ENCODE measurements at regions not wholly inside any gene's neighbourhood (a gene's known extent, or its start where the extent isn't known, plus 50 kb on each side); places are given as distances from the start of the nearest gene placed in this dataset.

- no peak for TF ChIP-seq CTCF (IDR thresholded peaks at IDR 0.05; ENCODE audit: borderline replicate concordance, extremely low read depth, insufficient read depth)
- H3K9ac ChIP-seq (ENCODE audit: low read length in 3 of 3), result no peak overlapping the region
- no peaks in the 10 kb centered on the region for H3K27me3 ChIP-seq (ENCODE audit: control insufficient read depth, insufficient read depth, low read length)
- H3K36me3 ChIP-seq (ENCODE audit: control insufficient read depth in 2 of 3, insufficient read depth in 3 of 3, low read length in 3 of 3), result no peaks in the 10 kb centered on the region
- no peak for DNase-seq
- no peak overlapping the region for H3K4me3 ChIP-seq (ENCODE audit: low read length in 3 of 3)
- no peaks in the 10 kb centered on the region for H3K4me1 ChIP-seq (ENCODE audit: control insufficient read depth in 2 of 3, insufficient read depth in 2 of 3, low read depth in 1 of 3, low read length in 3 of 3)
- H3K27ac ChIP-seq (ENCODE audit: low read depth in 2 of 2, low read length in 2 of 2), result no peak overlapping the region
- intact Hi-C loops (cut with DNase I), result no loop called here
- no peak for FAIRE-seq
- H3K9me3 ChIP-seq (ENCODE audit: control insufficient read depth in 2 of 3, insufficient read depth in 1 of 3, low read length in 3 of 3), result no peaks in the 10 kb centered on the region
These were observed 565.3 kb upstream of the ZNF804A start for GRCh38 chr2:184032983-184033382.

- FAIRE-seq, result no peak
These were observed 561.1 kb upstream of the ZNF804A start for GRCh38 chr2:184037273-184037672.

GRCh38 chr2:184039493-184039892, 558.8 kb upstream of the ZNF804A start:
- H3K4me3 ChIP-seq (ENCODE audit: low read length in 3 of 3), result no peak overlapping the region
- no peak for TF ChIP-seq CTCF (IDR thresholded peaks at IDR 0.05; ENCODE audit: borderline replicate concordance, extremely low read depth, insufficient read depth)
- H3K9me3 ChIP-seq (ENCODE audit: control insufficient read depth in 2 of 3, insufficient read depth in 1 of 3, low read length in 3 of 3), result no peaks in the 10 kb centered on the region
- intact Hi-C loops (cut with DNase I), result no loop called here
- H3K9ac ChIP-seq (ENCODE audit: low read length in 3 of 3), result no peak overlapping the region
- H3K27me3 ChIP-seq (ENCODE audit: control insufficient read depth, insufficient read depth, low read length), result no peaks in the 10 kb centered on the region
- H3K36me3 ChIP-seq (ENCODE audit: control insufficient read depth in 2 of 3, insufficient read depth in 3 of 3, low read length in 3 of 3), result no peaks in the 10 kb centered on the region
- H3K27ac ChIP-seq (ENCODE audit: low read depth in 2 of 2, low read length in 2 of 2), result no peak overlapping the region
- FAIRE-seq (no peak), DNase-seq (no peak)
- no peaks in the 10 kb centered on the region for H3K4me1 ChIP-seq (ENCODE audit: control insufficient read depth in 2 of 3, insufficient read depth in 2 of 3, low read depth in 1 of 3, low read length in 3 of 3)

More at GRCh38 chr2:184037273-184037672, 561.1 kb upstream of the ZNF804A start:
- no peaks in the 10 kb centered on the region for H3K9me3 ChIP-seq (ENCODE audit: control insufficient read depth in 2 of 3, insufficient read depth in 1 of 3, low read length in 3 of 3)
- H3K27ac ChIP-seq (ENCODE audit: low read depth in 2 of 2, low read length in 2 of 2), result no peak overlapping the region
- H3K4me1 ChIP-seq (ENCODE audit: control insufficient read depth in 2 of 3, insufficient read depth in 2 of 3, low read depth in 1 of 3, low read length in 3 of 3), result no peaks in the 10 kb centered on the region
- no peak for DNase-seq
- H3K9ac ChIP-seq (ENCODE audit: low read length in 3 of 3), result no peak overlapping the region
- H3K27me3 ChIP-seq (ENCODE audit: control insufficient read depth, insufficient read depth, low read length), result no peaks in the 10 kb centered on the region
- intact Hi-C loops (cut with DNase I), result no loop called here
- H3K36me3 ChIP-seq (ENCODE audit: control insufficient read depth in 2 of 3, insufficient read depth in 3 of 3, low read length in 3 of 3), result no peaks in the 10 kb centered on the region
- no peak overlapping the region for H3K4me3 ChIP-seq (ENCODE audit: low read length in 3 of 3)
- no peak for TF ChIP-seq CTCF (IDR thresholded peaks at IDR 0.05; ENCODE audit: borderline replicate concordance, extremely low read depth, insufficient read depth)

GRCh38 chr2:184040230-184040629, 558.1 kb upstream of the ZNF804A start:
- Histone ChIP-seq H3K27me3 (ENCODE audit: control insufficient read depth, insufficient read depth, low read length) (no peaks in the 10 kb centered on the region), H3K36me3 (ENCODE audit: control insufficient read depth in 2 of 3, insufficient read depth in 3 of 3, low read length in 3 of 3) (no peaks in the 10 kb centered on the region), H3K9me3 (ENCODE audit: control insufficient read depth in 2 of 3, insufficient read depth in 1 of 3, low read length in 3 of 3) (no peaks in the 10 kb centered on the region), H3K4me3 (ENCODE audit: low read length in 3 of 3) (no peak overlapping the region), H3K4me1 (ENCODE audit: control insufficient read depth in 2 of 3, insufficient read depth in 2 of 3, low read depth in 1 of 3, low read length in 3 of 3) (no peaks in the 10 kb centered on the region), H3K9ac (ENCODE audit: low read length in 3 of 3) (no peak overlapping the region), H3K27ac (ENCODE audit: low read depth in 2 of 2, low read length in 2 of 2) (no peak overlapping the region)
- no peak for FAIRE-seq
- intact Hi-C loops (cut with DNase I), result no loop called here
- no peak for DNase-seq
- TF ChIP-seq CTCF (IDR thresholded peaks at IDR 0.05; ENCODE audit: borderline replicate concordance, extremely low read depth, insufficient read depth), result no peak
